ENCODE measurements at regions not wholly inside any gene's neighbourhood (a gene's known extent, or its start where the extent isn't known, plus 50 kb on each side); places are given as distances from the start of the nearest gene placed in this dataset.

DNA sequence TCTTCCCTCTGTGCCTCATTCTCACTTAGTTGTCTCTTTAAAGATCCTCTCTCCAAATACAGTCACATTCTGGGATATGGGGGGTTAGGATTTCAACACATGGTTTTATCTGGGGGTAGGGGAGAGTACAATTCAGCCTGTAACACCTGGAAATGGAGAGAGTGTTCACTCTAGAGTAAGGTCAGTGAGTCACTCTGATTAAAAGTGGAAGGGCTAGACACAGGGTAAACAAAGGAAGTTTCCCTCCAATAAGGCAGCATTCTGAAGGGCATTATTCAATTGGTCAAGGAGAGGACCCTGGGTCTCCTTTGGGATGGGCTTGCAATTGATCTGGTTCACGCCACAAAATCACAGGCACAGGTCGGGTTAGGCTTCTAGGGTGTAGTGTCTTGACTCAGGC lies 232.8 kb upstream of the NPSR1 start:
- Histone ChIP-seq H3K36me3 (ENCODE audit: control insufficient read depth, insufficient read depth, low read length) (no peaks in the 10 kb centered on the region), H2BK20ac (ENCODE audit: low read depth, low read length) (no peak overlapping the region), H3K4ac (ENCODE audit: low read depth, low read length) (no peak overlapping the region), H3K27me3 (ENCODE audit: control insufficient read depth, insufficient read depth, low read length) (no peaks in the 10 kb centered on the region), H3K23ac (ENCODE audit: low read depth, low read length) (no peak overlapping the region), H3K14ac (replicated peaks; ENCODE audit: low read depth, low read length) (no peak overlapping the region), H3K9me3 (ENCODE audit: control insufficient read depth, insufficient read depth, low read length) (no peaks in the 10 kb centered on the region), H3K4me2 (ENCODE audit: low read depth, low read length) (no peak overlapping the region), H3K4me3 (ENCODE audit: insufficient read depth, low read depth, low read length) (no peak overlapping the region), H4K8ac (ENCODE audit: low read depth in 2 of 2, low read length in 2 of 2) (no peak overlapping the region), H3K18ac (ENCODE audit: low read depth, low read length) (no peak overlapping the region), H3K56ac (ENCODE audit: extremely low read depth, insufficient read depth, low read length) (no peak overlapping the region), H3K79me1 (ENCODE audit: low read depth in 1 of 2, low read length in 2 of 2) (no peaks in the 10 kb centered on the region), H2AFZ (replicated peaks; ENCODE audit: low read length, poor library complexity) (no peak overlapping the region), H4K5ac (ENCODE audit: low read depth, low read length) (no peak overlapping the region), H4K91ac (ENCODE audit: insufficient read depth, low read depth, low read length) (no peak overlapping the region), H3K9ac (ENCODE audit: low read depth, low read length) (no peak overlapping the region), H3K9me1 (ENCODE audit: insufficient read depth, low read length) (no peaks in the 10 kb centered on the region), H2BK15ac (ENCODE audit: low read depth, low read length) (no peak overlapping the region), H2AK5ac (ENCODE audit: low read depth, low read length) (no peak overlapping the region), H4K20me1 (ENCODE audit: insufficient read depth, low read length) (no peaks in the 10 kb centered on the region), H3K4me1 (ENCODE audit: control insufficient read depth, insufficient read depth, low read length) (no peaks in the 10 kb centered on the region), H3K27ac (ENCODE audit: insufficient read depth, low read length) (no peak overlapping the region), H2AK9ac (replicated peaks; ENCODE audit: low read depth, low read length, poor library complexity) (no peak overlapping the region), H2BK5ac (ENCODE audit: low read depth, low read length, poor library complexity, severe bottlenecking) (no peak overlapping the region), H2BK120ac (ENCODE audit: low read depth, low read length) (no peak overlapping the region)
- BruUV-seq (replicated peaks) = no TSS peak
- WGBS, 2 experiments (ENCODE audit: extremely low coverage in 2 of 2, insufficient read length in 1 of 2) = no CpG with 5 or more reads among the region's 2 CpGs
- TF ChIP-seq RCOR1 (IDR thresholded peaks at IDR 0.05; ENCODE audit: insufficient replicate concordance, low read length) (no peak), MAFK (IDR thresholded peaks at IDR 0.05; ENCODE audit: low read depth, low read length) (no peak), POLR2A (IDR thresholded peaks at IDR 0.05; ENCODE audit: low read depth, low read length) (no peak)
- intact Hi-C loops (cut with micrococcal nuclease) (no loop called here), dilution Hi-C loops (cut with HindIII; ENCODE audit: low sequenced_read_pairs, unreplicated experiment) (no loop called here), in situ Hi-C loops (cut with MboI; ENCODE audit: low sequenced_read_pairs) (no loop called here)
- ATAC-seq (ENCODE audit: low read depth) (no peak), DNase-seq (no peak)
- POLR2A ChIA-PET (ENCODE audit: unreplicated experiment) = no interaction called here
- CTCF ChIA-PET = no interaction called here

All from IMR-90 (cell line).